Coronary artery (tissue), 2 donors: ENCODE measurements at regions not wholly inside any gene's neighbourhood (a gene's known extent, or its start where the extent isn't known, plus 50 kb on each side); places are given as distances from the start of the nearest gene placed in this dataset.
"Not testable (repeated sequence)": the region's sequence is repeated elsewhere in the genome, so short reads cannot be mapped to it uniquely, and the experiment has no call there.

Experiments
- DNase-seq: peaks from one replicate; pipeline ENCODE4 v3.0.0-alpha.2; 2017; ENCODE audit warnings: low spot score
- H3K27ac ChIP-seq, 2 donors: fragments of 200-600 bp; sonication (generic); one replicate each; pipeline ENCODE4 v1.5.1; 2016 to 2019
- H3K4me3 ChIP-seq: fragments of 200-600 bp; sonication (generic); 2 replicates; pipeline ENCODE4 v1.5.1; 2016; ENCODE audit warnings: mild to moderate bottlenecking, moderate library complexity
- CTCF ChIP-seq: fragments of 200-600 bp; sonication (generic); IDR thresholded peaks from one replicate; pipeline ENCODE4 v1.5.1; 2019; ENCODE audit warnings: antibody characterized with exemption

- no peak for DNase-seq
- Histone ChIP-seq H3K27ac (no peak overlapping the region), H3K4me3 (no peak overlapping the region)
- TF ChIP-seq CTCF = no peak
These were observed 458.3 kb upstream of the BRINP3 start for GRCh38 chr1:190935925-190936324.

- TF ChIP-seq CTCF = no peak
- Histone ChIP-seq H3K27ac (no peak overlapping the region), H3K4me3 (no peak overlapping the region)
- no peak for DNase-seq
These were observed 458.7 kb upstream of the BRINP3 start for GRCh38 chr1:190936337-190936736.

GRCh38 chr1:190940951-190941350 lies 463.3 kb upstream of the BRINP3 start:
- DNase-seq = no peak
- H3K27ac ChIP-seq = no peak overlapping the region

GRCh38 chr1:190942475-190942874 lies 464.8 kb upstream of the BRINP3 start:
- Histone ChIP-seq H3K4me3 (no peak overlapping the region), H3K27ac (no peak overlapping the region)
- no peak for TF ChIP-seq CTCF
- no peak for DNase-seq

More at GRCh38 chr1:190940951-190941350, 463.3 kb upstream of the BRINP3 start:
- no peak for TF ChIP-seq CTCF
- H3K4me3 ChIP-seq = no peak overlapping the region

GRCh38 chr1:190943722-190944121 lies 466.1 kb upstream of the BRINP3 start:
- H3K4me3 ChIP-seq, H3K27ac ChIP-seq, DNase-seq: not testable (repeated sequence)

- H3K27ac ChIP-seq = no peak overlapping the region
- no peak for TF ChIP-seq CTCF
- no peak for DNase-seq
- no peak overlapping the region for H3K4me3 ChIP-seq
These were observed 472.3 kb upstream of the BRINP3 start for GRCh38 chr1:190949939-190950338.

- DNase-seq = no peak
- Histone ChIP-seq H3K27ac (no peak overlapping the region), H3K4me3 (no peak overlapping the region)
- TF ChIP-seq CTCF = no peak
These were observed 479.9 kb upstream of the BRINP3 start for GRCh38 chr1:190957565-190957964.

- TF ChIP-seq CTCF = no peak
- Histone ChIP-seq H3K27ac (no peak overlapping the region), H3K4me3 (no peak overlapping the region)
- DNase-seq = no peak
These were observed 485.7 kb upstream of the BRINP3 start for GRCh38 chr1:190963321-190963720.
